HepG2 (cell line): ENCODE measurements at regions not wholly inside any gene's neighbourhood (a gene's known extent, or its start where the extent isn't known, plus 50 kb on each side); places are given as distances from the start of the nearest gene placed in this dataset.

Source experiments
- ATAC-seq: fragments of 200-7000 bp; cut with Tn5 transposase; 3 replicates; pipeline ENCODE4 v1.9.1; 2020; ENCODE audit warnings: mild to moderate bottlenecking, moderate library complexity
- BruUV-seq: library from RNA; stranded (reverse); fragments of 400-500 nt; replicated peaks from 2 replicates; lab custom pipeline; 2021; lab: Mats Ljungman, UMichigan
- CTCF ChIA-PET: fragments of 300-600 bp; formaldehyde crosslinking; extraction: SDS; loops from one replicate; lab custom pipeline; 2021; ENCODE audit warnings: low total read pairs, inconsistent platforms, low intra/inter-chr PET ratio; lab: Yijun Ruan, JAX
- POLR2A ChIA-PET: fragments of 350-600 bp; sonication (Branson Sonifier 250); formaldehyde crosslinking; loops from one replicate; lab custom pipeline; 2020; ENCODE audit warnings: antibody characterized with exemption, inconsistent platforms; lab: Yijun Ruan, JAX
- DNase-seq: peaks from one replicate; pipeline ENCODE4 v3.0.0-alpha.2; 2015; ENCODE audit warnings: low spot score
- FAIRE-seq: peaks from 3 replicates; lab custom pipeline; 2011; peaks lifted over from hg19 to GRCh38; lab: Jason Lieb, UNC
- H2AFZ ChIP-seq: one replicate; pipeline ENCODE4 v1.6.1; 2011; ENCODE audit warnings: low read length, inconsistent platforms
- H3K27ac ChIP-seq: fragments of 300-600 bp; 3 replicates; pipeline ENCODE4 v1.8.0; 2011; ENCODE audit warnings: mixed run types, mild to moderate bottlenecking, mixed read lengths, low read length, inconsistent platforms; ENCODE audit not compliant: insufficient read depth; ENCODE audit errors: extremely low read length
- H3K27me3 ChIP-seq, 2 experiments: fragments of 200-600 bp in 1 of 2; 2 replicates in 1 of 2; 3 replicates in 1 of 2; pipeline versions ENCODE4 v1.6.0 to v1.8.0; 2011; ENCODE audit warnings: low read length in 2 of 2, mild to moderate bottlenecking in 2 of 2, moderate library complexity in 2 of 2, inconsistent platforms in 1 of 2; ENCODE audit not compliant: insufficient read depth in 2 of 2, control insufficient read depth in 1 of 2
- H3K36me3 ChIP-seq, 2 experiments: fragments of 200-600 bp in 1 of 2; replicated peaks in 1 of 2; 2 replicates in 1 of 2; 3 replicates in 1 of 2; pipeline versions ENCODE4 v1.5.1 to v1.8.0; 2011; ENCODE audit warnings: low read length in 2 of 2, inconsistent platforms in 1 of 2; ENCODE audit not compliant: insufficient read depth in 2 of 2, control insufficient read depth in 1 of 2
- H3K4me1 ChIP-seq: 2 replicates; pipeline ENCODE4 v1.5.1; 2012; ENCODE audit warnings: low read length, inconsistent platforms; ENCODE audit not compliant: insufficient read depth
- H3K4me2 ChIP-seq: 2 replicates; pipeline ENCODE4 v1.6.0; 2011; ENCODE audit warnings: low read depth, low read length, inconsistent platforms
- H3K4me3 ChIP-seq, 3 experiments: fragments of 200-600 bp in 1 of 3; sonication (generic), shearing (Covaris generic) in 1 of 3; replicated peaks in 1 of 3; 2 replicates each; pipeline ENCODE4 v1.5.1; 2011 to 2016; ENCODE audit warnings: low read length in 3 of 3, inconsistent platforms in 2 of 3, low read depth in 2 of 3, mild to moderate bottlenecking in 2 of 3, control low read depth in 1 of 3, mixed read lengths in 1 of 3; ENCODE audit not compliant: insufficient read depth in 1 of 3
- H3K79me2 ChIP-seq: one replicate; pipeline ENCODE4 v1.6.1; 2011; ENCODE audit warnings: low read length, inconsistent platforms; ENCODE audit not compliant: insufficient read depth
- H3K9ac ChIP-seq: 2 replicates; pipeline ENCODE4 v1.6.0; 2011; ENCODE audit warnings: mild to moderate bottlenecking, low read depth, low read length, inconsistent platforms; ENCODE audit not compliant: insufficient read depth
- H3K9me3 ChIP-seq: 2 replicates; pipeline ENCODE4 v1.5.1; 2012; ENCODE audit warnings: mild to moderate bottlenecking, low read length
- H4K20me1 ChIP-seq: 2 replicates; pipeline ENCODE4 v1.6.0; 2011; ENCODE audit warnings: inconsistent platforms, mild to moderate bottlenecking, low read length, moderate library complexity; ENCODE audit not compliant: insufficient read depth
- CHD4 ChIP-seq: fragments of 200-600 bp; sonication (generic); IDR thresholded peaks from 2 replicates; pipeline ENCODE4 v1.7.0; 2017; ENCODE audit warnings: mild to moderate bottlenecking, low read length, borderline replicate concordance
- EEA1 ChIP-seq: sonication (generic); formaldehyde crosslinking; IDR thresholded peaks from 2 replicates; pipeline ENCODE4 v1.5.1; 2020; ENCODE audit warnings: mild to moderate bottlenecking, missing genetic modification reagents, borderline replicate concordance
- FOXP4 ChIP-seq: sonication (generic); formaldehyde crosslinking; IDR thresholded peaks from 2 replicates; pipeline ENCODE4 v1.4.0; 2020; ENCODE audit warnings: missing genetic modification reagents
- HOXA5 ChIP-seq: sonication (generic); formaldehyde crosslinking; IDR thresholded peaks from 2 replicates; pipeline ENCODE4 v1.4.0; 2020; ENCODE audit warnings: missing genetic modification reagents
- HOXD1 ChIP-seq: sonication (generic); formaldehyde crosslinking; IDR thresholded peaks from 2 replicates; pipeline ENCODE4 v1.5.0; 2020; ENCODE audit warnings: missing genetic modification reagents
- KDM1A ChIP-seq: IDR thresholded peaks from 2 replicates; pipeline ENCODE4 v1.6.1; 2016; ENCODE audit warnings: missing compliant biosample characterization
- NCOA2 ChIP-seq: sonication (generic); formaldehyde crosslinking; IDR thresholded peaks from 2 replicates; pipeline ENCODE4 v1.8.0; 2022; ENCODE audit warnings: inconsistent platforms
- SP4 ChIP-seq: sonication (generic); formaldehyde crosslinking; IDR thresholded peaks from 2 replicates; pipeline ENCODE4 v1.8.1; 2023; ENCODE audit warnings: mild to moderate bottlenecking, missing genetic modification reagents
- ZBTB7B ChIP-seq: sonication (generic); formaldehyde crosslinking; IDR thresholded peaks from 2 replicates; pipeline ENCODE4 v1.4.0; 2020; ENCODE audit warnings: missing genetic modification reagents
- ZFP36L2 ChIP-seq: sonication (generic); formaldehyde crosslinking; IDR thresholded peaks from 2 replicates; pipeline ENCODE4 v1.4.0; 2020; ENCODE audit warnings: missing genetic modification reagents
- ZNF3 ChIP-seq: IDR thresholded peaks from 2 replicates; pipeline ENCODE4 v1.7.0; 2017; ENCODE audit warnings: inconsistent platforms
- in situ Hi-C: cut with HindIII; loops from 2 replicates; pipeline ENCODE4 v1.10.0; 2017; ENCODE audit warnings: low pct_unique_long_range_greater_than_20kb; ENCODE audit not compliant: extremely low pct_ligation_motif_present
- intact Hi-C: fragments of 100-400 bp; cut with micrococcal nuclease; formaldehyde crosslinking; loops from one replicate; pipeline ENCODE4 v1.10.0; 2022; ENCODE audit not compliant: unreplicated experiment

- ATAC-seq (no peak), FAIRE-seq (no peak), DNase-seq (no peak)
- H3K4me2 ChIP-seq: no peak overlapping the region
- no peaks in the 10 kb centered on the region for H3K36me3 ChIP-seq
- in situ Hi-C loops (no loop called here), intact Hi-C loops (no loop called here)
- POLR2A ChIA-PET: no interaction called here
- no peak overlapping the region for H3K4me3 ChIP-seq
- H3K4me1 ChIP-seq: no peaks in the 10 kb centered on the region
- H3K79me2 ChIP-seq: no peaks in the 10 kb centered on the region
- BruUV-seq: no TSS peak
- no peak overlapping the region for H2AFZ ChIP-seq
- CTCF ChIA-PET: no interaction called here
- no peaks in the 10 kb centered on the region for H4K20me1 ChIP-seq
- no peak overlapping the region for H3K27ac ChIP-seq
- TF ChIP-seq HOXD1 (CRISPR knock-in tag) (no peak), ZNF3 (CRISPR knock-in tag) (no peak), SP4 (CRISPR knock-in tag) (no peak), ZFP36L2 (CRISPR knock-in tag) (no peak), ZBTB7B (no peak), NCOA2 (CRISPR knock-in tag) (no peak), KDM1A (CRISPR knock-in tag) (no peak), FOXP4 (CRISPR knock-in tag) (no peak), EEA1 (CRISPR knock-in tag) (no peak), CHD4 (no peak), HOXA5 (no peak)
- no peaks in the 10 kb centered on the region for H3K27me3 ChIP-seq
- no peaks in the 10 kb centered on the region for H3K9me3 ChIP-seq
- no peak overlapping the region for H3K9ac ChIP-seq
Measured at GRCh38 chr5:89703817-89704216, 705.7 kb downstream of the CETN3 start.
